ENCODE measurements at regions not wholly inside any gene's neighbourhood (a gene's known extent, or its start where the extent isn't known, plus 50 kb on each side); places are given as distances from the start of the nearest gene placed in this dataset.

GRCh38 chr4:4752576-4753401, 106.7 kb upstream of the MSX1 start:
- H3K4me3 ChIP-seq (ENCODE audit: low read length) = no peak overlapping the region
- DNase-seq (ENCODE audit: low read depth, low spot score) = no peak

GRCh38 chr4:4752025-4752424, 107.4 kb upstream of the MSX1 start:
- no peak for DNase-seq (ENCODE audit: low read depth, low spot score)
- H3K4me3 ChIP-seq (ENCODE audit: low read length) = no peak overlapping the region

GRCh38 chr4:4750187-4750586, 109.3 kb upstream of the MSX1 start:
- H3K4me3 ChIP-seq (ENCODE audit: low read length) = no peak overlapping the region
- no peak for DNase-seq (ENCODE audit: low read depth, low spot score)

DNA sequence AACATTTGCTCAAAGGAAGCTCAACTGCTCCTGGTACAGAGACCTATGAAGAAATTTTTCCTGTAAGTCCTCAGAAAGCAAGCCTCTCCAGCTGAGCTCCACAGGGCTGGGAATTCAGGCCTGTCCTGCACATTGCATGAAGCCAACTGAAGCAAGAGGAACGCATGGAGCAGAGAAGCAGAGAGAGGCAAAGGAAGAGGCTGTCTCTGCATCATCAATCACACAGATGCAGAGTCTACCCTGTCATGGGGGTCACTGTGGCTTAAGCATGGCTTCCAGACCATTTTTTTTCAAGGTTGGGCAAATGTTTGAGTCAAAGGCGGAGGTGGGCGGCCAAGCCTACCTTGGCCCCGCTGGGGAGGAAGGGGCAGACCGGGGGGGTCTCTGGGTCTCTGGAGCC, 110.3 kb upstream of the MSX1 start:
- no peak overlapping the region for H3K4me3 ChIP-seq (ENCODE audit: low read length)

DNA sequence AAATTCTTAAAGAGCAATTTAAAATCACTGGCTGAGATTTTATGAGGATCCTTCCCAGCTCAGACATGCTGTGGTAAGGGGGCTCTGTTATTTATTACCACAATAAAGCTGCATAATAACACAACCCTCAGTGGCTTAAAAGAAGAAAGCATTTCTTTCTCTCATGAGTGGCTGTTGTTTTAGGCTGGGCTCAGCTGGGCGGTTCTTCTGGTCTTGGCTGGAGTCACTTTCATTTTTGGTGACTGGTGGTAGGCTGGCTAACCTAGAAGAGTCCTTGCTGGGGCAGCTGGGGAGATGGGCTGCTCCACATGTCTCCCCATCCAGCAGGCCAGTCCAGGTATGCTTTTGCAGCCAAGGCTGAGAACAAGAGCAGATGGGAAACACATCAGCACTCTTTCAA, 113.0 kb upstream of the MSX1 start:
- H3K4me3 ChIP-seq (ENCODE audit: low read length) = no peak overlapping the region

More for the DNA sequence above, 110.3 kb upstream of the MSX1 start:
- no peak for DNase-seq (ENCODE audit: low read depth, low spot score)

GRCh38 chr4:4740071-4740470, 119.4 kb upstream of the MSX1 start:
- DNase-seq (ENCODE audit: low read depth, low spot score) = no peak
- no peak overlapping the region for H3K4me3 ChIP-seq (ENCODE audit: low read length)

More for the DNA sequence above, 113.0 kb upstream of the MSX1 start:
- DNase-seq (ENCODE audit: low read depth, low spot score) = no peak

GRCh38 chr4:4735870-4736269, 123.6 kb upstream of the MSX1 start:
- no peak for DNase-seq (ENCODE audit: low read depth, low spot score)
- no peak overlapping the region for H3K4me3 ChIP-seq (ENCODE audit: low read length)

GRCh38 chr4:4735136-4735750, 124.2 kb upstream of the MSX1 start:
- no peak overlapping the region for H3K4me3 ChIP-seq (ENCODE audit: low read length)
- no peak for DNase-seq (ENCODE audit: low read depth, low spot score)

- H3K4me3 ChIP-seq (ENCODE audit: low read length) = no peak overlapping the region
- DNase-seq (ENCODE audit: low read depth, low spot score) = no peak
These were observed 125.0 kb upstream of the MSX1 start for GRCh38 chr4:4734425-4734824.

GRCh38 chr4:4733663-4734062, 125.8 kb upstream of the MSX1 start:
- no peak for DNase-seq (ENCODE audit: low read depth, low spot score)
- no peak overlapping the region for H3K4me3 ChIP-seq (ENCODE audit: low read length)

GRCh38 chr4:4730249-4730648, 129.2 kb upstream of the MSX1 start:
- H3K4me3 ChIP-seq (ENCODE audit: low read length) = no peak overlapping the region
- no peak for DNase-seq (ENCODE audit: low read depth, low spot score)

- no peak for DNase-seq (ENCODE audit: low read depth, low spot score)
- H3K4me3 ChIP-seq (ENCODE audit: low read length) = no peak overlapping the region
These were observed 130.3 kb upstream of the MSX1 start for GRCh38 chr4:4729206-4729605.

DNA sequence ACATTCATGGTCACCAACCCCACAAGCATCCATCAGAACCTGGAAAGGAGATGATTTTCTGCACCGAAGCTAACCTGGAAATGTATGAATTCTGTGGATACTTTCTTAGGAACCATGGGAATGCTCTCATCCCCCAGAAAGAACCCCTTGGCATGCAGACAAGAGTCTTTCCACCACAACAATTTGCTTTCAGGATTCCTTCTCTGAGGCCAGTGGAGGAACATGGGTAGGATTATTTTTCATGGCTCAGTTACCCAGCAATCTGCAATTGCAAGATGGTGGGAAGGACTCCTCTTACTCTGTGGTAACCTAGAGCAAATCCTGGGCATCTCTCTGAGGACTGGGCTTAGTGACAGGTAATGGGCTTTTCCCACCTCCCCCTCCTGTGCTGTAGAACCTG, 131.9 kb upstream of the MSX1 start:
- no peak overlapping the region for H3K4me3 ChIP-seq (ENCODE audit: low read length)
- DNase-seq (ENCODE audit: low read depth, low spot score) = no peak

DNA sequence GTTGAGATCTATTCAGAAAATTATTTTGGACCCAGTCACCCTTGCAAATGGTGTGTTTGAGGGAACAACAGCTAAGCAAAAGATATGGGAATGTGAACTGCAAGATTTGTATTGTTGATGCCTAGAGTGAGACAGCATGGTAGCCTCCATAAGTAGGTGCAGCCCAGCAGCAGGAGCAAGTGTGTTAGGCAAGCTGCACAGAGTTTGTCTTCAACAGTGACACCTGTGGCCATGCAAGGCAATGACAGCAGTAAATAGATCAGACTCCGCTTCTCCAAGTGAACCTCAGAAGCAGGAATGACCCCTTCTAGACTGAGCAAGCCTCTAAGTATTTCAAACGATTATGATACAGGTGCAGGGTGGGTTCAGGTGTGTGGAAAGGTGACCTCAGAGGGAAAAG, 133.4 kb upstream of the MSX1 start:
- DNase-seq (ENCODE audit: low read depth, low spot score) = no peak
- H3K4me3 ChIP-seq (ENCODE audit: low read length) = no peak overlapping the region

DNA sequence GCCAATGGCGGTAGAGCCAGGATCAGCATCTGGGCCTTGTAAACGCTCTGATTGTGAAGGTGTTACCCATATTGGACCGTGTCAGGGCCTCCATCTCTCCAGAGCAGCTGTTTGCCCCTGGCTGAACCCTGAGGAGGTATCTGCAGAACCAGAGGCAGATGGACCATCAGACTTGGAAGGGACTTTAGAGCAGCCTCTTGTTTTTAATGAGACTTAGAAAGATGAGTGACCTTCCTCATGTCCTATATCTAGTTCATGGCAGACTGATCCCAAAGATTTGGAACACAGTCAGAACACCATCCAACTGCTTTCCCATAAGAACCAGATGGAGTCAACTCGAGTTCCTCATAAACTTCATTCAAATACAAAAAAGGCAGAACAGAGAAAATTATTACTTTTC, 135.1 kb upstream of the MSX1 start:
- DNase-seq (ENCODE audit: low read depth, low spot score) = no peak
- H3K4me3 ChIP-seq (ENCODE audit: low read length) = no peak overlapping the region

- H3K4me3 ChIP-seq (ENCODE audit: low read length) = no peak overlapping the region
- no peak for DNase-seq (ENCODE audit: low read depth, low spot score)
These were observed 137.8 kb upstream of the MSX1 start for GRCh38 chr4:4721636-4722035.

DNA sequence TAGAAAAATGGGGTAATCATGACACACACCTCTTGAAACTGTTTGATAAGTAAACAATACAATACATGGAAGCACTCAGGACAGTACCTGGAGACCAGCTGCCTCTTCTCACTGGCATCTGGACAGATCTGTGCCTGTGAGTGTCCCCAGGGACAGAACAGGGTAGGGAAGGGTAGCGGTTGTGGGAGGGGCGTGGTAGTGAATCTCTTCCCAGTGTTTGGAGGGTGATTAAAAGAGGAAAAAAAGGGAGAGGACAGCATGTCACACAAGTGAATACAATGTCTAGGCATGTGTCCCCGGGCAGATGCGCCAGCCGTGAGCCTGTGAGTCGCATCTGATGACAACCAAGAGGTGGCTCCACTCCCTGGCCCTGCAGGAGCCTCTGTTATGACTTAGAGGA, 138.8 kb upstream of the MSX1 start:
- no peak overlapping the region for H3K4me3 ChIP-seq (ENCODE audit: low read length)
- no peak for DNase-seq (ENCODE audit: low read depth, low spot score)

DNA sequence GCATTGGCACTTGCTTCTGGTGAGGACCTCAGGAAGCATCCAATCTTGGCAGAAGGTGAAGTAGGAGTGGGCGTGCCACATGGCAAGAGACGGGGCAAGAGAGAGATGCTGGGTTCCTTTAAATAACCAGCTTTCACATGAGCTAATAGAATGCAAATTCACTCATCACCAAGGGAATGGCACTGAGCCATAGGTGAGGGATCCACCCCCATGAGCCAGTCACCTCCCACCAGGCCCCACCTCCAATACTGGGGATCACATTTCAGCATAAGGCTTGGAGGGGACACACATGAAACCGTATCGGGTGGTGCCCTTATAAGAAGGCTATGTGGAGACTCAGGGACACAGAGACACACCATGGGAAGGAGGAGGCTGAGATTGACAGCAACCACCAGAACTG, 140.0 kb upstream of the MSX1 start:
- no peak for DNase-seq (ENCODE audit: low read depth, low spot score)
- no peak overlapping the region for H3K4me3 ChIP-seq (ENCODE audit: low read length)

DNA sequence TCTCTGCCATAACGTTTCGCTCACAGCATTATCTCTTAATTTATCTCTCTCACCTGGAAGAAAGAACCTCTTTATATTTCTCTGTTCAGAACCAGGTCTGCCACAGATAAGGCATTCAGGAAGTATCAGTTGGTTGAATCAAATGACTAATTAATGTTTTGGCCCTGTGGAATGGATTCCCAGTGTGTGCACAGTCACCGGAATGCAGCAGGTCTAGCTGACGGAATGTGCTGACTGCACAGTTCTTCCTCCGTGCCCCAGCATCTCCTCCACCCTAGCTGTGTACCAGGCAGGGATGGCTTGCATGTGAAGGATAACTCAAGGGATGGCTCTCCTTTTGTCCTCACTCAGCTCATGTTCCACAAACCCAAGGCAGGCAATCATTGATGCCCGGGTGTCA, 141.8 kb upstream of the MSX1 start:
- no peak for DNase-seq (ENCODE audit: low read depth, low spot score)
- H3K4me3 ChIP-seq (ENCODE audit: low read length) = no peak overlapping the region

DNA sequence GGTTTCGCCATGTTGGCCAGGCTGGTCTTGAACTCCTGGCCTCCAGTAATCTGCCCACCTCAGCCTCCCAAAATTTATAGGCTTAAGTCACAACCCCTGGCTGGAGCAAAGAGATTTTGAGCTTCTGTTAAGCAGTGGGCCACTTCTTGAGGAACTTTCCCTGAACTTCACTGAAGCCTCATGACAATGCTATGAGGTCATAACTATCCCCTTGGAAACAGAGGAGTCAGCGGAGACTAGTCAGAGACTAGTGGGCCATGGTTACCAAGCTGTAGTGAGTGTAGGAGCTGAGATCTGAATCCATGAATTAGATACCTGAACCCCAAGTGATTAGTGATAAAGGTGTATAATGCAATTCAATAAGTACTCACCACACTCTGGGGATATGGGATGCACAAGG, 145.1 kb upstream of the MSX1 start:
- no peak for DNase-seq (ENCODE audit: low read depth, low spot score)
- H3K4me3 ChIP-seq (ENCODE audit: low read length) = no peak overlapping the region

Measured in Jurkat, Clone E6-1 (cell line).